Erythroblast (primary cell): ENCODE measurements at regions not wholly inside any gene's neighbourhood (a gene's known extent, or its start where the extent isn't known, plus 50 kb on each side); places are given as distances from the start of the nearest gene placed in this dataset.

Experiments
- GATA1 ChIP-seq: IDR thresholded peaks from 2 replicates; pipeline ENCODE4 v1.6.1; 2011; ENCODE audit warnings: low read depth, mild to moderate bottlenecking, control low read depth, low read length, moderate library complexity
- POLR2A ChIP-seq: IDR thresholded peaks from 2 replicates; pipeline ENCODE4 v1.6.1; 2011; ENCODE audit warnings: mild to moderate bottlenecking, low read length

DNA sequence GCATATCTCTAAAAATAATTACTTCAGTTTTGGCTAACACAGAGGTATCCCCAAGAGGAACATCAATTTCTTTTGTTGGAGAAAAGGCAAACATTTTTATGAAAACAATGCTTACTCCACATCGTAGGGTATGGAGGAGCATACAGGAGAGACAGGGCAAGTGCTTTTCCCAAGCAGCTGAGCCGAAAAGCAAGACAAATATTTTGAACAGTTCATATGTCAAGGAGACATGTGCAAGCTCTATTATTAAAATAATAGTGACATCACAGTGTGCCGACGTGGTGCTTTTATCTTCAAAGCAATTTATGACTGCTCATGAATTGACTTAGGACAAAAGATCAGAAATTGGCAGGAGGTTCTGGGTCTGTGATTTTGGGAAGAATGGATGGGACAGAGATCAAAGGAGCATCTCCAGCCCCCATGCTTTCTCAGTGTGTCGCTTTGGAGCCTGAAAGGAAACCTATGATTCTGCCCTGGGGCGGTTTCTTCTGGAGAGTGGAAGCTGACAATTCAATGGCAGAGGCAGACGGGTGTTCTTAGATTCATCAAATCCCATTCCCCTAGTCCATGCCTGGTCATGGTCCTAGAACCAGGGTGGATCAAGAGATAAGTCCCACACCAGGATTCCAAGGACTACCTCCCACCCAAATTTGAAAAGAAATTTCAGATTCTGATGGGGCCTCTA is 97.1 kb downstream of the JCAD start:
- TF ChIP-seq POLR2A (no peak), GATA1 (no peak)
